ENCODE measurements at regions not wholly inside any gene's neighbourhood (a gene's known extent, or its start where the extent isn't known, plus 50 kb on each side); places are given as distances from the start of the nearest gene placed in this dataset.
A peak's percentile ranks its signal among the peaks of the same experiment; 100 is the strongest.

DNA sequence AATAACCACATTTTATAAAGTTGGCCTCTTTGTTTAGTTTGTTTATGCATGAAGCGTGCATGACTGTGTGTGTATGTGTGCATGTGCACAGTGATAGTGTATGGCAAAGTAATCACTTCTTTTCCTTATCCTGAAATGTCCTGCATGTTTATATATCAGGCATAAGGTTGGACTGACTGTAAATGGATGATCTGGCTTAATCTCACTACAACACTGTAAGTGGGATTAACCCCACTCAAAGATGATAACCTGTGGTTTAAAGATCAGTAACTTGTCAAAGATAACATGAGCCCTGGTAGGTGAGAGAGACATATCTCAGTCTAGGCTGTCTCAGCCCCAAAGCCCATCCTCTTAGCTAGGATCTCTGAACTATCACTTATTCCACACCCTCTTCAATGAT lies 376.6 kb upstream of the TSHZ2 start:
- TF ChIP-seq, protein P1, sequence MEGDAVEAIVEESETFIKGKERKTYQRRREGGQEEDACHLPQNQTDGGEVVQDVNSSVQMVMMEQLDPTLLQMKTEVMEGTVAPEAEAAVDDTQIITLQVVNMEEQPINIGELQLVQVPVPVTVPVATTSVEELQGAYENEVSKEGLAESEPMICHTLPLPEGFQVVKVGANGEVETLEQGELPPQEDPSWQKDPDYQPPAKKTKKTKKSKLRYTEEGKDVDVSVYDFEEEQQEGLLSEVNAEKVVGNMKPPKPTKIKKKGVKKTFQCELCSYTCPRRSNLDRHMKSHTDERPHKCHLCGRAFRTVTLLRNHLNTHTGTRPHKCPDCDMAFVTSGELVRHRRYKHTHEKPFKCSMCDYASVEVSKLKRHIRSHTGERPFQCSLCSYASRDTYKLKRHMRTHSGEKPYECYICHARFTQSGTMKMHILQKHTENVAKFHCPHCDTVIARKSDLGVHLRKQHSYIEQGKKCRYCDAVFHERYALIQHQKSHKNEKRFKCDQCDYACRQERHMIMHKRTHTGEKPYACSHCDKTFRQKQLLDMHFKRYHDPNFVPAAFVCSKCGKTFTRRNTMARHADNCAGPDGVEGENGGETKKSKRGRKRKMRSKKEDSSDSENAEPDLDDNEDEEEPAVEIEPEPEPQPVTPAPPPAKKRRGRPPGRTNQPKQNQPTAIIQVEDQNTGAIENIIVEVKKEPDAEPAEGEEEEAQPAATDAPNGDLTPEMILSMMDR (IDR thresholded peaks at IDR 0.05; ENCODE audit: insufficient read depth, low read depth, low read length, missing control alignments): no peak
- DNase-seq (ENCODE audit: low read depth): no peak
- H3K4me3 ChIP-seq (ENCODE audit: low read length): no peak overlapping the region

DNA sequence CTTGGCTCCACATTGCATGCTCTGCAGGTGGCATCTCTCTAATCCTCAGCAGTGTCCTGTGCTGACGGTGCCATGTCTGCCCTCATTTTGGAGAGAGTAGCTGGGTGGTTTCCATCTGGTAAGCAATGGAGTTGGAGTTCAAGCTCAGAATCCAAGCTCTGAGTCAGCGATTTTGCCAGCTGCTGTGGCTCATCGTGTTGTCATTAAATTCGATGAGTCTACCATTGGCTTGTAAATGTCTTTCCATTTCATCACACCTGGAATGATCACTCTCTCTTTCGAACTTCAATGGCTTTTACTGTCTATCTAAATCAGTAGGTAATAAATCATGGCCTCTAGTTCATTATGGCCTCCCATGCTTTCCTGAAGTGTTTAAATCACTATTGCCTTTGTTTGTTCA lies 378.5 kb upstream of the TSHZ2 start:
- peak; percentile 20 for DNase-seq (ENCODE audit: low read depth)
- H3K4me3 ChIP-seq (ENCODE audit: low read length): no peak overlapping the region
- TF ChIP-seq, protein P1 (IDR thresholded peaks at IDR 0.05; ENCODE audit: insufficient read depth, low read depth, low read length, missing control alignments): no peak

DNA sequence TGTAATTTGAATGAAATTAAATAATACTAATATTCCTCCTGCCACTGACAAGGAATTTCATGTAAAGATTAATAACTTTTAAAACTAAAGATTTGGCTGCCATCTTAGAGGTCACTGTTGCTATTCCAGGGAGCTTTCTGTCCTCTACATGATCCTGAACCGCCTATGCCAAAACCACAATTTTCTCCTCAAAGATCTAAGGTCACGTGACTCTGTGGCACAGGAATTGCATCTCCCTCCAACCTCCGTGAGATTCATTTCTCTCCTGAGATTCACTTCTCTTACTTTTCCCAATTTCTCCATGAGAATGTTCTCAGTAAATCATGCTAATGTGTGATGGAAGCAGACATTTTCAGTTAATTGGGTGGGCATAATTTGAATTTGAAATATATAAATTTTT lies 379.6 kb upstream of the TSHZ2 start:
- H3K4me3 ChIP-seq (ENCODE audit: low read length): no peak overlapping the region
- DNase-seq (ENCODE audit: low read depth): no peak
- TF ChIP-seq, protein P1 (IDR thresholded peaks at IDR 0.05; ENCODE audit: insufficient read depth, low read depth, low read length, missing control alignments): no peak

DNA sequence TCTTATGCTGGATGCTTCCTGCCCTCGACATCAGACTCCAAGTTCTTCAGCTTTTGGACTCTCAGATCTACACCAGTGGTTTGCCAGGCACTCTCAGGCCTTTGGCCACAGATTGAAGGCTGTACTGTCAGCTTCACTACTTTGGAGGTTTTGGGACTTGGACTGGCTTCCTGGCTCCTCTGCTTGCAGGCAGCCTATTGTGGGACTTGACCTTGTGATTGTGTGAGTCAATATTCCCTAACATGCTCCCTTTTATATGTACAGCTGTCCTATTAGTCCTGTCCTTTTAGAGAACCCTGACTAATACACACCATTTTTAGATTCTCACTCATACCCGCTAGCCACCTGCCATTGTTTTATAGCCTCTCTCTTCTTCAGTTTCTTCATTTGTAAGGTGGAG lies 382.1 kb upstream of the TSHZ2 start:
- no peak overlapping the region for H3K4me3 ChIP-seq (ENCODE audit: low read length)
- TF ChIP-seq, protein P1 (IDR thresholded peaks at IDR 0.05; ENCODE audit: insufficient read depth, low read depth, low read length, missing control alignments): no peak
- DNase-seq (ENCODE audit: low read depth): peak; percentile 7

DNA sequence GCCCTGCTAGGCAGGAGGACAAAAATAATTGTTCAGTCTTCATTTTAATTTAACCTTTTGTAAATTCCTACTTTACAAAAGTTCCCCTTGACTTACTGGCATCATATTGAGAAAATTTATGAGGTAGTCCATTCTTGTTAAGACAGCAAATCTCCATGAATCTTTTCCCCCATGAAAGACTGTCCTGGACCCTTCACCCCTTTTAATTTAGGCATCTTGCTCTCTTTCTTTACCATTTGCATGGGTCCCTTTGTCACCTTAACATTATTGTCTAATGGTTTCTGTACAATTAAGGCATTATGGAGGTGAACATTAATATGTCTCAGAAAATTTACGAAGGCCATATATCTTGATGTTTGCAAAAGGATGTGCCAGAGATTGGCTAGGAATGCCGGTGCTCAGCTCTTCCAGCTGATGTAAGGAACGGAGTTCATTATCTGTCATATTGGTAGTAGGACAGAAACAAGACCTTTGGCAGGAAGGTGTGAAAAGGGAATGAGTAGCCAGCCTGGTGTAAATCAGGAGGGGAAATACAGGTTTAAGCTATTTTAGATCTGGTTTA lies 382.8 kb upstream of the TSHZ2 start:
- TF ChIP-seq, protein P1 (IDR thresholded peaks at IDR 0.05; ENCODE audit: insufficient read depth, low read depth, low read length, missing control alignments): no peak
- DNase-seq (ENCODE audit: low read depth): no peak

DNA sequence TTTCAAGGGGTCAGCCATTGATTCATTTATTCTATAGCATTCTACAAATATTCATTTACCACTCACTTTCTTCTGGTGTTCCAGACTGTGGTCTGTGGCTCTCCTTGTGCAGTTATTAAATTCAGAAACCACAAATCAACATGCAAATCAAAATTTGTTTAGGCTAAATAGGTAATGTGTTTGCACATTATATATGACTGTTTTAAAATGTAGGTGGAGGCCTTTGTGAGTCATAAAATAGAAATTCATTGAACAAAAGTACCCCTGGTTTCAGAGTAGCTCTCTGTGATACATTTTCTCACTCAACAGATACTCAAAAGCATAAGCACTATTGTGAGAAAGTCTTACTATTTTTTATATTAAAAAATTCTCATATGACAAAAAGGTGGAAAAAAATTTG lies 385.5 kb upstream of the TSHZ2 start:
- TF ChIP-seq, protein P1 (IDR thresholded peaks at IDR 0.05; ENCODE audit: insufficient read depth, low read depth, low read length, missing control alignments): no peak
- DNase-seq (ENCODE audit: low read depth): peak; percentile 36
- H3K4me3 ChIP-seq (ENCODE audit: low read length): no peak overlapping the region

More for the DNA sequence above, 382.8 kb upstream of the TSHZ2 start:
- no peak overlapping the region for H3K4me3 ChIP-seq (ENCODE audit: low read length)

DNA sequence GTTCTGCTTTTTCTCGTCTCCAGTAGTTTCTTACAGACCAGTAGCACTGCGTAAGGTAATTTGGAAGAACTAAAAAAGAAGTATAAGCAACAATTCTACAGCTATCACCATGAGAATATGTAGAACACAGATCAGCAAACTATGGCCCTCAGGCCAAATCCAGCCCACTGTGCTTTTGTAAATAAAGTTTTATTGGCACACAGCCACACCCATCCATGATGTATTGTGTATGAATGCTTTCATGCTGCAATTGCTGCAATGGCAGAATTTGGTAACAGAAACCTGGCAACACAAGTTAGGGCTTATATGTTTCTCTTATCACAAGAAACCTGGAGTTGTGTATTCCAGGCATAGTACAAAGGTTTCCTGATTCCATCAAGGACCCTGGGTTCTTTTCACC lies 386.8 kb upstream of the TSHZ2 start:
- peak; percentile 29 for DNase-seq (ENCODE audit: low read depth)
- TF ChIP-seq, protein P1 (IDR thresholded peaks at IDR 0.05; ENCODE audit: insufficient read depth, low read depth, low read length, missing control alignments): no peak
- H3K4me3 ChIP-seq (ENCODE audit: low read length): no peak overlapping the region

All from epithelial cell of esophagus (primary cell).